IMR-90 (cell line): ENCODE measurements at regions not wholly inside any gene's neighbourhood (a gene's known extent, or its start where the extent isn't known, plus 50 kb on each side); places are given as distances from the start of the nearest gene placed in this dataset.

Experiments
- ATAC-seq: fragments of 200-7000 bp; cut with Tn5 transposase; 2 replicates; pipeline ENCODE4 v1.9.1; 2020; ENCODE audit warnings: low read depth, mild to moderate bottlenecking, moderate library complexity
- BruUV-seq: library from RNA; stranded (reverse); fragments of 400-500 nt; replicated peaks from 2 replicates; lab custom pipeline; 2021; lab: Mats Ljungman, UMichigan
- CTCF ChIA-PET: fragments of 300-600 bp; formaldehyde crosslinking; extraction: SDS; loops from one replicate; lab custom pipeline; 2021; ENCODE audit warnings: antibody characterized with exemption; lab: Yijun Ruan, JAX
- POLR2A ChIA-PET: fragments of 300-600 bp; sonication (Branson Sonifier 250); formaldehyde crosslinking; loops from one replicate; lab custom pipeline; 2022; ENCODE audit warnings: antibody characterized with exemption; ENCODE audit not compliant: unreplicated experiment; lab: Charles Lee
- DNase-seq: peaks from one replicate; pipeline ENCODE4 v3.0.0; 2013
- H2AFZ ChIP-seq: replicated peaks from 2 replicates; pipeline ENCODE3; 2013; ENCODE audit warnings: low read length, mild to moderate bottlenecking; ENCODE audit not compliant: poor library complexity
- H2AK5ac ChIP-seq: 2 replicates; pipeline ENCODE4 v1.6.1; 2013; ENCODE audit warnings: low read depth, low read length, inconsistent platforms
- H2AK9ac ChIP-seq: replicated peaks from 2 replicates; pipeline ENCODE3; 2013; ENCODE audit warnings: mild to moderate bottlenecking, low read depth, low read length, moderate library complexity; ENCODE audit not compliant: poor library complexity
- H2BK120ac ChIP-seq: 2 replicates; pipeline ENCODE4 v1.6.1; 2013; ENCODE audit warnings: low read depth, low read length, inconsistent platforms
- H2BK15ac ChIP-seq: 3 replicates; pipeline ENCODE4 v1.6.1; 2013; ENCODE audit warnings: low read depth, low read length, inconsistent platforms
- H2BK20ac ChIP-seq: 2 replicates; pipeline ENCODE4 v1.6.1; 2013; ENCODE audit warnings: low read depth, mild to moderate bottlenecking, inconsistent platforms, low read length, moderate library complexity
- H2BK5ac ChIP-seq: 2 replicates; pipeline ENCODE4 v1.6.1; 2013; ENCODE audit warnings: mild to moderate bottlenecking, low read depth, low read length, inconsistent platforms; ENCODE audit not compliant: poor library complexity, severe bottlenecking
- H3K14ac ChIP-seq: replicated peaks from 2 replicates; pipeline ENCODE4 v1.6.1; 2013; ENCODE audit warnings: low read depth, low read length, inconsistent platforms
- H3K18ac ChIP-seq: 2 replicates; pipeline ENCODE4 v1.6.1; 2013; ENCODE audit warnings: low read depth, low read length, control low read depth
- H3K23ac ChIP-seq: 2 replicates; pipeline ENCODE4 v1.6.1; 2013; ENCODE audit warnings: low read depth, low read length, inconsistent platforms
- H3K27ac ChIP-seq: 2 replicates; pipeline ENCODE4 v1.5.1; 2013; ENCODE audit warnings: mild to moderate bottlenecking, control low read depth, low read length; ENCODE audit not compliant: insufficient read depth
- H3K27me3 ChIP-seq: 2 replicates; pipeline ENCODE4 v1.6.1; 2013; ENCODE audit warnings: low read length; ENCODE audit not compliant: control insufficient read depth, insufficient read depth
- H3K36me3 ChIP-seq: 2 replicates; pipeline ENCODE4 v1.6.1; 2013; ENCODE audit warnings: low read length, mixed read lengths; ENCODE audit not compliant: control insufficient read depth, insufficient read depth
- H3K4ac ChIP-seq: 2 replicates; pipeline ENCODE4 v1.6.1; 2013; ENCODE audit warnings: low read depth, low read length, inconsistent platforms
- H3K4me1 ChIP-seq: 2 replicates; pipeline ENCODE4 v1.6.1; 2013; ENCODE audit warnings: low read length, mixed read lengths; ENCODE audit not compliant: control insufficient read depth, insufficient read depth
- H3K4me2 ChIP-seq: 2 replicates; pipeline ENCODE4 v1.6.1; 2013; ENCODE audit warnings: low read depth, mild to moderate bottlenecking, control low read depth, low read length, moderate library complexity
- H3K4me3 ChIP-seq: 2 replicates; pipeline ENCODE4 v1.5.1; 2013; ENCODE audit warnings: low read depth, mild to moderate bottlenecking, control low read depth, low read length, moderate library complexity; ENCODE audit not compliant: insufficient read depth
- H3K56ac ChIP-seq: 2 replicates; pipeline ENCODE4 v1.6.1; 2013; ENCODE audit warnings: low read length, inconsistent platforms; ENCODE audit not compliant: insufficient read depth; ENCODE audit errors: extremely low read depth
- H3K79me1 ChIP-seq, 2 experiments: 2 replicates each; pipeline ENCODE4 v1.6.1; 2013; ENCODE audit warnings: low read length in 2 of 2, inconsistent platforms in 1 of 2, low read depth in 1 of 2
- H3K9ac ChIP-seq: 2 replicates; pipeline ENCODE4 v1.6.1; 2013; ENCODE audit warnings: low read depth, low read length, control low read depth
- H3K9me1 ChIP-seq: 2 replicates; pipeline ENCODE4 v1.6.1; 2013; ENCODE audit warnings: low read length, inconsistent platforms; ENCODE audit not compliant: insufficient read depth
- H3K9me3 ChIP-seq: 2 replicates; pipeline ENCODE4 v1.6.1; 2013; ENCODE audit warnings: low read length; ENCODE audit not compliant: control insufficient read depth, insufficient read depth
- H4K20me1 ChIP-seq: 2 replicates; pipeline ENCODE4 v1.6.1; 2013; ENCODE audit warnings: low read length, inconsistent platforms; ENCODE audit not compliant: insufficient read depth
- H4K5ac ChIP-seq: 2 replicates; pipeline ENCODE4 v1.6.1; 2013; ENCODE audit warnings: mild to moderate bottlenecking, low read depth, low read length, control low read depth
- H4K8ac ChIP-seq, 2 experiments: 2 replicates each; pipeline ENCODE4 v1.6.1; 2013; ENCODE audit warnings: low read depth in 2 of 2, low read length in 2 of 2, control low read depth in 1 of 2, inconsistent platforms in 1 of 2
- H4K91ac ChIP-seq: 2 replicates; pipeline ENCODE4 v1.6.1; 2013; ENCODE audit warnings: low read depth, low read length, inconsistent platforms; ENCODE audit not compliant: insufficient read depth
- BHLHE40 ChIP-seq: fragments of 150-350 bp; IDR thresholded peaks from 2 replicates; pipeline ENCODE4 v1.6.1; 2016; ENCODE audit warnings: mild to moderate bottlenecking, low read depth, low read length
- CEBPB ChIP-seq: IDR thresholded peaks from 2 replicates; pipeline ENCODE4 v1.6.1; 2012; ENCODE audit warnings: low read depth, low read length, improper control_type of control experiment
- CHD1 ChIP-seq: IDR thresholded peaks from 2 replicates; pipeline ENCODE4 v1.6.1; 2012; ENCODE audit warnings: low read depth, low read length, improper control_type of control experiment
- CTCF ChIP-seq: conservative IDR thresholded peaks from 2 replicates; pipeline ENCODE4 v1.5.1; 2012; ENCODE audit warnings: mild to moderate bottlenecking, low read depth, low read length, improper control_type of control experiment
- ELK1 ChIP-seq: fragments of 150-350 bp; IDR thresholded peaks from 2 replicates; pipeline ENCODE4 v1.6.1; 2016; ENCODE audit warnings: low read depth, mild to moderate bottlenecking, low read length, moderate library complexity, borderline replicate concordance
- FOS ChIP-seq: fragments of 150-350 bp; IDR thresholded peaks from 2 replicates; pipeline ENCODE4 v1.6.1; 2016; ENCODE audit warnings: low read depth, low read length
- MAFK ChIP-seq: IDR thresholded peaks from 2 replicates; pipeline ENCODE4 v1.6.1; 2012; ENCODE audit warnings: low read depth, low read length, improper control_type of control experiment
- MAZ ChIP-seq: IDR thresholded peaks from 2 replicates; pipeline ENCODE4 v1.6.1; 2012; ENCODE audit warnings: low read depth, mild to moderate bottlenecking, low read length, improper control_type of control experiment, moderate library complexity, borderline replicate concordance
- MXI1 ChIP-seq: IDR thresholded peaks from 2 replicates; pipeline ENCODE4 v1.6.1; 2012; ENCODE audit warnings: low read depth, mild to moderate bottlenecking, low read length, moderate library complexity, borderline replicate concordance
- NFE2L2 ChIP-seq: fragments of 150-350 bp; IDR thresholded peaks from 2 replicates; pipeline ENCODE4 v1.6.1; 2016; ENCODE audit warnings: low read depth, mild to moderate bottlenecking, low read length
- POLR2A ChIP-seq: IDR thresholded peaks from 2 replicates; pipeline ENCODE4 v1.6.1; 2012; ENCODE audit warnings: mild to moderate bottlenecking, low read depth, low read length
- RAD21 ChIP-seq: IDR thresholded peaks from 2 replicates; pipeline ENCODE4 v1.6.1; 2012; ENCODE audit warnings: low read length, improper control_type of control experiment
- RCOR1 ChIP-seq: IDR thresholded peaks from 2 replicates; pipeline ENCODE4 v1.6.1; 2012; ENCODE audit warnings: mild to moderate bottlenecking, low read length, improper control_type of control experiment; ENCODE audit not compliant: insufficient replicate concordance
- RFX5 ChIP-seq: IDR thresholded peaks from 2 replicates; pipeline ENCODE4 v1.8.0; 2012; ENCODE audit warnings: low read depth, mild to moderate bottlenecking, low read length, moderate library complexity
- SMC3 ChIP-seq: fragments of 150-350 bp; IDR thresholded peaks from 2 replicates; pipeline ENCODE4 v1.6.1; 2016; ENCODE audit warnings: low read depth, mild to moderate bottlenecking, antibody characterized with exemption, low read length, moderate library complexity
- USF2 ChIP-seq: fragments of 150-350 bp; IDR thresholded peaks from 2 replicates; pipeline ENCODE4 v1.6.1; 2017; ENCODE audit warnings: mild to moderate bottlenecking, antibody characterized with exemption, low read length, low read depth
- WGBS, 2 experiments: methylation state at CpG; one replicate each; pipeline versions ENCODE4 v1.1.5 to v1.1.7; 2013; ENCODE audit warnings: missing lambda C conversion rate in 2 of 2; ENCODE audit not compliant: insufficient read length in 1 of 2; ENCODE audit errors: extremely low coverage in 2 of 2; 5-methylcytosine and 5-hydroxymethylcytosine counted together
- dilution Hi-C: fragments of 300-500 bp; cut with HindIII; formaldehyde crosslinking; loops from one replicate; pipeline ENCODE4 v1.14.3; 2018; ENCODE audit warnings: low sequenced_read_pairs; ENCODE audit not compliant: unreplicated experiment
- in situ Hi-C: fragments of 300-500 bp; cut with MboI; formaldehyde crosslinking; loops from 3 replicates; pipeline ENCODE4 v1.14.3; 2019; ENCODE audit warnings: low sequenced_read_pairs, inconsistent platforms, mixed read lengths
- intact Hi-C: fragments of 100-400 bp; cut with micrococcal nuclease; formaldehyde crosslinking; loops from 2 replicates; pipeline ENCODE4 v1.10.0; 2022

- BruUV-seq = no TSS peak
- CTCF ChIA-PET = no interaction called here
- Histone ChIP-seq H3K14ac (no peak overlapping the region), H3K9ac (no peak overlapping the region), H3K4me3 (no peak overlapping the region), H3K36me3 (no peaks in the 10 kb centered on the region), H3K4me2 (no peak overlapping the region), H3K27ac (no peak overlapping the region), H2BK20ac (no peak overlapping the region), H2BK15ac (no peak overlapping the region), H3K4ac (no peak overlapping the region), H4K91ac (no peak overlapping the region), H3K9me1 (no peaks in the 10 kb centered on the region), H3K9me3 (no peaks in the 10 kb centered on the region), H2AK9ac (no peak overlapping the region), H2BK120ac (no peak overlapping the region), H3K23ac (no peak overlapping the region), H3K27me3 (peaks cover 14% of the 10 kb centered on the region), H2AFZ (no peak overlapping the region), H4K8ac (no peak overlapping the region), H2BK5ac (no peak overlapping the region), H3K56ac (no peak overlapping the region), H3K18ac (no peak overlapping the region), H4K20me1 (no peaks in the 10 kb centered on the region), H4K5ac (no peak overlapping the region), H3K4me1 (no peaks in the 10 kb centered on the region), H3K79me1 (no peaks in the 10 kb centered on the region), H2AK5ac (no peak overlapping the region)
- TF ChIP-seq MAFK (no peak), SMC3 (no peak), FOS (no peak), USF2 (no peak), MXI1 (no peak), CTCF (no peak), POLR2A (no peak), RAD21 (no peak), MAZ (no peak), RFX5 (no peak), RCOR1 (no peak), ELK1 (no peak), CEBPB (no peak), CHD1 (no peak), BHLHE40 (no peak), NFE2L2 (no peak)
- intact Hi-C loops = no loop called here
- dilution Hi-C loops = no loop called here
- in situ Hi-C loops = no loop called here
- ATAC-seq (no peak), DNase-seq (no peak)
- WGBS, 2 experiments = no CpG with 5 or more reads among the region's 3 CpGs
- POLR2A ChIA-PET = no interaction called here
Measured at GRCh38 chr5:36755342-36755741, 121.2 kb upstream of the NIPBL start.
